HEK293 (cell line): ENCODE measurements at regions not wholly inside any gene's neighbourhood (a gene's known extent, or its start where the extent isn't known, plus 50 kb on each side); places are given as distances from the start of the nearest gene placed in this dataset.
"Not testable (repeated sequence)": the region's sequence is repeated elsewhere in the genome, so short reads cannot be mapped to it uniquely, and the experiment has no call there.

Experiments
- CTCF ChIA-PET: fragments of 350-600 bp; formaldehyde crosslinking; extraction: SDS; loops from one replicate; lab custom pipeline; 2021; ENCODE audit warnings: antibody characterized with exemption; lab: Yijun Ruan, JAX
- POLR2A ChIA-PET: fragments of 300-600 bp; formaldehyde crosslinking; extraction: SDS; loops from one replicate; lab custom pipeline; 2020; ENCODE audit warnings: antibody characterized with exemption, inconsistent platforms; lab: Yijun Ruan, JAX
- H3K27ac ChIP-seq: fragments of 200-500 bp; sonication (Bioruptor generic); 2 replicates; pipeline ENCODE4 v1.5.1; 2014; ENCODE audit warnings: low read depth, low read length, control low read depth, inconsistent platforms; ENCODE audit errors: extremely low read depth
- H3K36me3 ChIP-seq, 2 experiments: fragments of 200-500 bp in 1 of 2; sonication (Bioruptor generic) in 1 of 2; 1 replicate in 1 of 2; 2 replicates in 1 of 2; pipeline ENCODE4 v1.5.1; 2014 to 2017; ENCODE audit warnings: inconsistent platforms in 2 of 2, low read length in 2 of 2; ENCODE audit not compliant: control insufficient read depth in 2 of 2, insufficient read depth in 1 of 2
- H3K4me1 ChIP-seq: fragments of 200-500 bp; sonication (Bioruptor generic); 2 replicates; pipeline ENCODE4 v1.5.1; 2014; ENCODE audit warnings: mild to moderate bottlenecking, low read length, inconsistent platforms; ENCODE audit not compliant: control insufficient read depth, insufficient read depth
- H3K4me3 ChIP-seq: 2 replicates; pipeline ENCODE4 v1.5.1; 2011; ENCODE audit warnings: low read depth, mild to moderate bottlenecking, control low read depth, low read length, moderate library complexity
- H3K9me3 ChIP-seq: fragments of 200-500 bp; sonication (Bioruptor generic); 2 replicates; pipeline ENCODE4 v1.5.1; 2014; ENCODE audit warnings: low read depth, low read length, inconsistent platforms; ENCODE audit not compliant: control insufficient read depth, insufficient read depth
- HOXD13 ChIP-seq: sonication (generic); formaldehyde crosslinking; IDR thresholded peaks from 2 replicates; pipeline ENCODE4 v1.8.0; 2022; ENCODE audit warnings: missing genetic modification reagents, borderline replicate concordance
- ZFP41 ChIP-seq: fragments of 450-650 bp; formaldehyde crosslinking; IDR thresholded peaks from 2 replicates; pipeline ENCODE4 v1.5.1; 2016; ENCODE audit warnings: missing biosample characterization, missing genetic modification characterization, borderline replicate concordance
- ZNF132 ChIP-seq: fragments of 450-650 bp; formaldehyde crosslinking; IDR thresholded peaks from 2 replicates; pipeline ENCODE4 v1.5.1; 2017; ENCODE audit warnings: missing biosample characterization, missing genetic modification characterization, borderline replicate concordance
- ZNF169 ChIP-seq: fragments of 450-650 bp; formaldehyde crosslinking; IDR thresholded peaks from 2 replicates; pipeline ENCODE4 v1.5.1; 2016; ENCODE audit warnings: missing biosample characterization, missing genetic modification characterization
- ZNF214 ChIP-seq: fragments of 450-650 bp; formaldehyde crosslinking; IDR thresholded peaks from 2 replicates; pipeline ENCODE4 v1.5.1; 2017; ENCODE audit warnings: missing biosample characterization, mild to moderate bottlenecking, missing genetic modification characterization, borderline replicate concordance
- ZNF37A ChIP-seq: fragments of 450-650 bp; IDR thresholded peaks from 2 replicates; pipeline ENCODE4 v1.5.1; 2018; ENCODE audit warnings: missing biosample characterization, missing genetic modification characterization
- ZNF416 ChIP-seq: fragments of 450-650 bp; formaldehyde crosslinking; IDR thresholded peaks from 2 replicates; pipeline ENCODE4 v1.5.1; 2016; ENCODE audit warnings: missing biosample characterization, missing genetic modification characterization
- ZNF529 ChIP-seq: fragments of 450-650 bp; formaldehyde crosslinking; IDR thresholded peaks from 2 replicates; pipeline ENCODE4 v1.5.1; 2017; ENCODE audit warnings: missing genetic modification characterization, missing biosample characterization; ENCODE audit not compliant: insufficient replicate concordance
- ZNF560 ChIP-seq: fragments of 450-650 bp; formaldehyde crosslinking; IDR thresholded peaks from 2 replicates; pipeline ENCODE4 v1.5.1; 2017; ENCODE audit warnings: missing biosample characterization, missing genetic modification characterization, borderline replicate concordance
- ZNF621 ChIP-seq: fragments of 450-650 bp; formaldehyde crosslinking; IDR thresholded peaks from 2 replicates; pipeline ENCODE4 v1.5.1; 2017; ENCODE audit warnings: missing biosample characterization, missing genetic modification characterization
- ZNF623 ChIP-seq: fragments of 450-650 bp; formaldehyde crosslinking; IDR thresholded peaks from 2 replicates; pipeline ENCODE4 v1.5.1; 2016; ENCODE audit warnings: missing biosample characterization, missing genetic modification characterization
- ZNF830 ChIP-seq: fragments of 450-650 bp; IDR thresholded peaks from 2 replicates; pipeline ENCODE4 v1.5.0; 2018; ENCODE audit warnings: missing biosample characterization, missing genetic modification characterization, low read depth, mild to moderate bottlenecking, moderate library complexity
- TF ChIP-seq, protein P1 (sequence below): fragments of 450-650 bp; formaldehyde crosslinking; IDR thresholded peaks from 2 replicates; pipeline ENCODE4; 2016; ENCODE audit warnings: missing biosample characterization, missing genetic modification characterization
- TF ChIP-seq, protein P2 (sequence below): fragments of 450-650 bp; formaldehyde crosslinking; IDR thresholded peaks from 2 replicates; pipeline ENCODE4 v1.5.1; 2016; ENCODE audit warnings: missing biosample characterization, missing genetic modification characterization
- TF ChIP-seq, protein P3 (sequence below): fragments of 450-650 bp; formaldehyde crosslinking; conservative IDR thresholded peaks from 2 replicates; pipeline ENCODE4 v1.5.1; 2016; ENCODE audit warnings: low read depth, missing biosample characterization, missing genetic modification characterization
- TF ChIP-seq, protein P4 (sequence below): fragments of 450-650 bp; formaldehyde crosslinking; IDR thresholded peaks from 2 replicates; pipeline ENCODE4 v1.5.1; 2016; ENCODE audit warnings: missing biosample characterization, missing genetic modification characterization, borderline replicate concordance
- TF ChIP-seq, protein P5 (sequence below): fragments of 450-650 bp; formaldehyde crosslinking; IDR thresholded peaks from 2 replicates; pipeline ENCODE4 v1.5.1; 2016; ENCODE audit warnings: missing biosample characterization, missing genetic modification characterization

DNA sequence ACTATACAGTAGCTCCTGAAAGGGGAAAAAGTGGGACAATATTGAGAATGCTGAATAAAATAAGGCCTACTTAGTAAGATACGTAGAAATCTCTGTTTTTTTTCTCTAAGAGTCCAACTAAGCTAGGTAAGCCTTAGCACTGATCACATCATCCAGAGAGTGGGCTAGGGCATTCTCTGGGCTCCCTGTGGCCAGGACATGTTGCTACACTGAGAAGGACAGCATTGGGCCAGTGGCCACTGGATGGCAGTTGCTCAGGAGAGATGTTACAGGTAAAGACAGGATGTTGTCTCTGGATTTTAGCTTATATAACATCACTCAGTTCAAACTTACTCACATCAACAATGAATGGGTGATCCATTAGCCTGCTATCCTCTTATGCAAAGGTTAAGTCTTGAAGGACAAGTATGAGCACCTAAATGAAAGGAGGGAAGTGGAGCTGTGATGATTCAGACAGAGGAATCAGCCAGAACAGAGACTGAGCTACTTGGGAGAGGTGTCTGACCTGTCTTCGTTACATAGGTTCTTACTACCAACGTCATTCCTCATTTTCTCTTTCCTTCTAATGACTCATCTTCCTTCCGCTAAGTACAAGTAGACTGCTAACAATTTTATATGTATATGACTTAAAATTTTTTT is 226.6 kb upstream of the ADCY2 start:
- TF ChIP-seq ZNF621 (tag by site-specific recombination) (no peak), ZNF169 (tag by site-specific recombination) (no peak), ZNF416 (tag by site-specific recombination) (no peak), ZFP41 (tag by site-specific recombination) (no peak), ZNF529 (tag by site-specific recombination) (no peak), ZNF623 (no peak), ZNF132 (tag by site-specific recombination) (no peak), ZNF560 (tag by site-specific recombination) (no peak), ZNF37A (tag by site-specific recombination) (no peak), ZNF214 (tag by site-specific recombination) (no peak), HOXD13 (CRISPR knock-in tag) (no peak), ZNF830 (tag by site-specific recombination) (no peak)
- TF ChIP-seq, protein P1, sequence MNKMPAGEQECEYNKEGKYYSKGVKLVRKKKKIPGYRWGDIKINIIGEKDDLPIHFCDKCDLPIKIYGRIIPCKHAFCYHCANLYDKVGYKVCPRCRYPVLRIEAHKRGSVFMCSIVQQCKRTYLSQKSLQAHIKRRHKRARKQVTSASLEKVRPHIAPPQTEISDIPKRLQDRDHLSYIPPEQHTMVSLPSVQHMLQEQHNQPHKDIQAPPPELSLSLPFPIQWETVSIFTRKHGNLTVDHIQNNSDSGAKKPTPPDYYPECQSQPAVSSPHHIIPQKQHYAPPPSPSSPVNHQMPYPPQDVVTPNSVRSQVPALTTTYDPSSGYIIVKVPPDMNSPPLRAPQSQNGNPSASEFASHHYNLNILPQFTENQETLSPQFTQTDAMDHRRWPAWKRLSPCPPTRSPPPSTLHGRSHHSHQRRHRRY (tag by site-specific recombination) = no peak
- TF ChIP-seq, protein P2, sequence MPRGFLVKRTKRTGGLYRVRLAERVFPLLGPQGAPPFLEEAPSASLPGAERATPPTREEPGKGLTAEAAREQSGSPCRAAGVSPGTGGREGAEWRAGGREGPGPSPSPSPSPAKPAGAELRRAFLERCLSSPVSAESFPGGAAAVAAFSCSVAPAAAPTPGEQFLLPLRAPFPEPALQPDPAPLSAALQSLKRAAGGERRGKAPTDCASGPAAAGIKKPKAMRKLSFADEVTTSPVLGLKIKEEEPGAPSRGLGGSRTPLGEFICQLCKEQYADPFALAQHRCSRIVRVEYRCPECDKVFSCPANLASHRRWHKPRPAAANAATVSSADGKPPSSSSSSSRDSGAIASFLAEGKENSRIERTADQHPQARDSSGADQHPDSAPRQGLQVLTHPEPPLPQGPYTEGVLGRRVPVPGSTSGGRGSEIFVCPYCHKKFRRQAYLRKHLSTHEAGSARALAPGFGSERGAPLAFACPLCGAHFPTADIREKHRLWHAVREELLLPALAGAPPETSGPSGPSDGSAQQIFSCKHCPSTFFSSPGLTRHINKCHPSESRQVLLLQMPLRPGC (tag by site-specific recombination) = no peak
- TF ChIP-seq, protein P3, sequence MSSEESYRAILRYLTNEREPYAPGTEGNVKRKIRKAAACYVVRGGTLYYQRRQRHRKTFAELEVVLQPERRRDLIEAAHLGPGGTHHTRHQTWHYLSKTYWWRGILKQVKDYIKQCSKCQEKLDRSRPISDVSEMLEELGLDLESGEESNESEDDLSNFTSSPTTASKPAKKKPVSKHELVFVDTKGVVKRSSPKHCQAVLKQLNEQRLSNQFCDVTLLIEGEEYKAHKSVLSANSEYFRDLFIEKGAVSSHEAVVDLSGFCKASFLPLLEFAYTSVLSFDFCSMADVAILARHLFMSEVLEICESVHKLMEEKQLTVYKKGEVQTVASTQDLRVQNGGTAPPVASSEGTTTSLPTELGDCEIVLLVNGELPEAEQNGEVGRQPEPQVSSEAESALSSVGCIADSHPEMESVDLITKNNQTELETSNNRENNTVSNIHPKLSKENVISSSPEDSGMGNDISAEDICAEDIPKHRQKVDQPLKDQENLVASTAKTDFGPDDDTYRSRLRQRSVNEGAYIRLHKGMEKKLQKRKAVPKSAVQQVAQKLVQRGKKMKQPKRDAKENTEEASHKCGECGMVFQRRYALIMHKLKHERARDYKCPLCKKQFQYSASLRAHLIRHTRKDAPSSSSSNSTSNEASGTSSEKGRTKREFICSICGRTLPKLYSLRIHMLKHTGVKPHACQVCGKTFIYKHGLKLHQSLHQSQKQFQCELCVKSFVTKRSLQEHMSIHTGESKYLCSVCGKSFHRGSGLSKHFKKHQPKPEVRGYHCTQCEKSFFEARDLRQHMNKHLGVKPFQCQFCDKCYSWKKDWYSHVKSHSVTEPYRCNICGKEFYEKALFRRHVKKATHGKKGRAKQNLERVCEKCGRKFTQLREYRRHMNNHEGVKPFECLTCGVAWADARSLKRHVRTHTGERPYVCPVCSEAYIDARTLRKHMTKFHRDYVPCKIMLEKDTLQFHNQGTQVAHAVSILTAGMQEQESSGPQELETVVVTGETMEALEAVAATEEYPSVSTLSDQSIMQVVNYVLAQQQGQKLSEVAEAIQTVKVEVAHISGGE (tag by site-specific recombination) = no peak
- TF ChIP-seq, protein P4, sequence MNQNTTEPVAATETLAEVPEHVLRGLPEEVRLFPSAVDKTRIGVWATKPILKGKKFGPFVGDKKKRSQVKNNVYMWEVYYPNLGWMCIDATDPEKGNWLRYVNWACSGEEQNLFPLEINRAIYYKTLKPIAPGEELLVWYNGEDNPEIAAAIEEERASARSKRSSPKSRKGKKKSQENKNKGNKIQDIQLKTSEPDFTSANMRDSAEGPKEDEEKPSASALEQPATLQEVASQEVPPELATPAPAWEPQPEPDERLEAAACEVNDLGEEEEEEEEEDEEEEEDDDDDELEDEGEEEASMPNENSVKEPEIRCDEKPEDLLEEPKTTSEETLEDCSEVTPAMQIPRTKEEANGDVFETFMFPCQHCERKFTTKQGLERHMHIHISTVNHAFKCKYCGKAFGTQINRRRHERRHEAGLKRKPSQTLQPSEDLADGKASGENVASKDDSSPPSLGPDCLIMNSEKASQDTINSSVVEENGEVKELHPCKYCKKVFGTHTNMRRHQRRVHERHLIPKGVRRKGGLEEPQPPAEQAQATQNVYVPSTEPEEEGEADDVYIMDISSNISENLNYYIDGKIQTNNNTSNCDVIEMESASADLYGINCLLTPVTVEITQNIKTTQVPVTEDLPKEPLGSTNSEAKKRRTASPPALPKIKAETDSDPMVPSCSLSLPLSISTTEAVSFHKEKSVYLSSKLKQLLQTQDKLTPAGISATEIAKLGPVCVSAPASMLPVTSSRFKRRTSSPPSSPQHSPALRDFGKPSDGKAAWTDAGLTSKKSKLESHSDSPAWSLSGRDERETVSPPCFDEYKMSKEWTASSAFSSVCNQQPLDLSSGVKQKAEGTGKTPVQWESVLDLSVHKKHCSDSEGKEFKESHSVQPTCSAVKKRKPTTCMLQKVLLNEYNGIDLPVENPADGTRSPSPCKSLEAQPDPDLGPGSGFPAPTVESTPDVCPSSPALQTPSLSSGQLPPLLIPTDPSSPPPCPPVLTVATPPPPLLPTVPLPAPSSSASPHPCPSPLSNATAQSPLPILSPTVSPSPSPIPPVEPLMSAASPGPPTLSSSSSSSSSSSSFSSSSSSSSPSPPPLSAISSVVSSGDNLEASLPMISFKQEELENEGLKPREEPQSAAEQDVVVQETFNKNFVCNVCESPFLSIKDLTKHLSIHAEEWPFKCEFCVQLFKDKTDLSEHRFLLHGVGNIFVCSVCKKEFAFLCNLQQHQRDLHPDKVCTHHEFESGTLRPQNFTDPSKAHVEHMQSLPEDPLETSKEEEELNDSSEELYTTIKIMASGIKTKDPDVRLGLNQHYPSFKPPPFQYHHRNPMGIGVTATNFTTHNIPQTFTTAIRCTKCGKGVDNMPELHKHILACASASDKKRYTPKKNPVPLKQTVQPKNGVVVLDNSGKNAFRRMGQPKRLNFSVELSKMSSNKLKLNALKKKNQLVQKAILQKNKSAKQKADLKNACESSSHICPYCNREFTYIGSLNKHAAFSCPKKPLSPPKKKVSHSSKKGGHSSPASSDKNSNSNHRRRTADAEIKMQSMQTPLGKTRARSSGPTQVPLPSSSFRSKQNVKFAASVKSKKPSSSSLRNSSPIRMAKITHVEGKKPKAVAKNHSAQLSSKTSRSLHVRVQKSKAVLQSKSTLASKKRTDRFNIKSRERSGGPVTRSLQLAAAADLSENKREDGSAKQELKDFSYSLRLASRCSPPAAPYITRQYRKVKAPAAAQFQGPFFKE = no peak
- TF ChIP-seq, protein P5, sequence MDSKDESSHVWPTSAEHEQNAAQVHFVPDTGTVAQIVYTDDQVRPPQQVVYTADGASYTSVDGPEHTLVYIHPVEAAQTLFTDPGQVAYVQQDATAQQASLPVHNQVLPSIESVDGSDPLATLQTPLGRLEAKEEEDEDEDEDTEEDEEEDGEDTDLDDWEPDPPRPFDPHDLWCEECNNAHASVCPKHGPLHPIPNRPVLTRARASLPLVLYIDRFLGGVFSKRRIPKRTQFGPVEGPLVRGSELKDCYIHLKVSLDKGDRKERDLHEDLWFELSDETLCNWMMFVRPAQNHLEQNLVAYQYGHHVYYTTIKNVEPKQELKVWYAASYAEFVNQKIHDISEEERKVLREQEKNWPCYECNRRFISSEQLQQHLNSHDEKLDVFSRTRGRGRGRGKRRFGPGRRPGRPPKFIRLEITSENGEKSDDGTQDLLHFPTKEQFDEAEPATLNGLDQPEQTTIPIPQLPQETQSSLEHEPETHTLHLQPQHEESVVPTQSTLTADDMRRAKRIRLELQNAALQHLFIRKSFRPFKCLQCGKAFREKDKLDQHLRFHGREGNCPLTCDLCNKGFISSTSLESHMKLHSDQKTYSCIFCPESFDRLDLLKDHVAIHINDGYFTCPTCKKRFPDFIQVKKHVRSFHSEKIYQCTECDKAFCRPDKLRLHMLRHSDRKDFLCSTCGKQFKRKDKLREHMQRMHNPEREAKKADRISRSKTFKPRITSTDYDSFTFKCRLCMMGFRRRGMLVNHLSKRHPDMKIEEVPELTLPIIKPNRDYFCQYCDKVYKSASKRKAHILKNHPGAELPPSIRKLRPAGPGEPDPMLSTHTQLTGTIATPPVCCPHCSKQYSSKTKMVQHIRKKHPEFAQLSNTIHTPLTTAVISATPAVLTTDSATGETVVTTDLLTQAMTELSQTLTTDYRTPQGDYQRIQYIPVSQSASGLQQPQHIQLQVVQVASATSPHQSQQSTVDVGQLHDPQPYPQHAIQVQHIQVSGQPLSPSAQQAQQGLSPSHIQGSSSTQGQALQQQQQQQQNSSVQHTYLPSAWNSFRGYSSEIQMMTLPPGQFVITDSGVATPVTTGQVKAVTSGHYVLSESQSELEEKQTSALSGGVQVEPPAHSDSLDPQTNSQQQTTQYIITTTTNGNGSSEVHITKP = no peak
- Histone ChIP-seq H3K27ac (no peak overlapping the region), H3K9me3 (no peaks in the 10 kb centered on the region), H3K36me3 (no peaks in the 10 kb centered on the region), H3K4me1 (no peaks in the 10 kb centered on the region), H3K4me3 (no peak overlapping the region)
- POLR2A ChIA-PET = no interaction called here
- CTCF ChIA-PET = interaction anchor here (0.7 kb wide), 1 partner anchor 100 kb away, joined by 3 read pairs; no protein-coding TSS in a partner anchor

DNA sequence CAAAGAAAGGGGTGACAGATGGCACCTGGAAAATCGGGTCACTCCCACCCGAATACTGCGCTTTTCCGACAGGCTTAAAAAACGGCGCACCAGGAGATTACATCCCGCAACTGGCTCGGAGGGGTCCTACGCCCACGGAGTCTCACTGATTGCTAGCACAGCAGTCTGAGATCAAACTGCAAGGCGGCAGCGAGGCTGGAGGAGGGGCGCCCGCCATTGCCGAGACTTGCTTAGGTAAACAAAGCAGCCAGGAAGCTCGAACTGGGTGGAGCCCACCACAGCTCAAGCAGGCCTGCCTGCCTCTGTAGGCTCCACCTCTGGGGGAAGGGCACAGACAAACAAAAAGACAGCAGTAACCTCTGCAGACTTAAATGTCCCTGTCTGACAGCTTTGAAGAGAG is 225.2 kb upstream of the ADCY2 start:
- H3K36me3 ChIP-seq, H3K4me3 ChIP-seq, H3K4me1 ChIP-seq, POLR2A ChIA-PET, CTCF ChIA-PET, H3K27ac ChIP-seq, H3K9me3 ChIP-seq: not testable (repeated sequence)
